HCT116 (cell line): ENCODE measurements at regions not wholly inside any gene's neighbourhood (a gene's known extent, or its start where the extent isn't known, plus 50 kb on each side); places are given as distances from the start of the nearest gene placed in this dataset.

ENCODE experiments used
- EZH2 ChIP-seq: fragments of 200-600 bp; sonication (generic); IDR thresholded peaks from 2 replicates; pipeline ENCODE4 v1.6.1; 2017; ENCODE audit warnings: antibody characterized with exemption, mixed run types
- EZH2phosphoT487 ChIP-seq: fragments of 200-600 bp; IDR thresholded peaks from 2 replicates; pipeline ENCODE4 v1.6.1; 2018; ENCODE audit warnings: antibody characterized with exemption, borderline replicate concordance
- FOSL1 ChIP-seq: IDR thresholded peaks from 2 replicates; pipeline ENCODE4 v1.6.1; 2012; ENCODE audit warnings: low read depth
- POLR2A ChIP-seq: IDR thresholded peaks from 2 replicates; pipeline ENCODE4 v1.7.0; 2011; ENCODE audit warnings: borderline replicate concordance; ENCODE audit not compliant: insufficient read depth, insufficient read length; ENCODE audit errors: extremely low read depth
- POLR2AphosphoS5 ChIP-seq: IDR thresholded peaks from 2 replicates; pipeline ENCODE4 v1.6.1; 2011; ENCODE audit warnings: mild to moderate bottlenecking, low read depth, low read length, moderate library complexity
- RAD21 ChIP-seq: IDR thresholded peaks from 2 replicates; pipeline ENCODE4 v1.6.1; 2012; ENCODE audit warnings: low read depth, mild to moderate bottlenecking
- SP1 ChIP-seq: IDR thresholded peaks from 2 replicates; pipeline ENCODE4 v1.6.1; 2012; ENCODE audit warnings: low read depth
- ZNF274 ChIP-seq: fragments of 200-500 bp; sonication (Bioruptor generic); IDR thresholded peaks from 2 replicates; pipeline ENCODE4 v1.6.1; 2014; ENCODE audit warnings: mild to moderate bottlenecking, low read depth, low read length, inconsistent platforms
- TF ChIP-seq, protein P1 (sequence below), 3 experiments: fragments of 200-600 bp in 1 of 3; sonication (generic) in 1 of 3; IDR thresholded peaks in 2 of 3; conservative IDR thresholded peaks in 1 of 3; 2 replicates each; pipeline ENCODE4 v1.5.1; 2012 to 2017; ENCODE audit warnings: low read depth in 2 of 3, low read length in 2 of 3, antibody characterized with exemption in 1 of 3, borderline replicate concordance in 1 of 3, control low read depth in 1 of 3, mild to moderate bottlenecking in 1 of 3, mixed read lengths in 1 of 3, mixed run types in 1 of 3, moderate library complexity in 1 of 3; ENCODE audit not compliant: insufficient read depth in 1 of 3
- TF ChIP-seq, protein P2 (sequence below): IDR thresholded peaks from 2 replicates; pipeline ENCODE4 v1.6.1; 2012
- TF ChIP-seq, protein P3 (sequence below): IDR thresholded peaks from 2 replicates; pipeline ENCODE4 v1.6.1; 2012; ENCODE audit warnings: low read depth

DNA sequence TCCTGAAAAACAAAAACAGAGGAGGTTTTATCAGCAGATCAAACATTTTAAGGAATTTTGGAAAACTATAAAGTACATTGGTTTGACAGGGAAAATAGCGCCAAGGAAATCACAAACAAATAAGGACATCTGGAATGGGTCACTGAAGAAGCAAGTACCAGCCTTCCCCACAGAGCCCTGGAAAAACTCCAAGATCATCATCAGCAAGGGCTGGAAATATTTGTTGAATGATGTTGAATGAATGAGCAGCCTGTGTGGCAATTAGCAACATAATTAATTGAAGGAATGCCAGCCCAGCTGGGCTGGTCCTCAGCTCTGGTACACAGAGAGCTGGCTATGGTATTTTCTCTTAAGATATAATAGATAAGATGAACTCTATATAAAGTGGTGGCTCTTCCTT is 290.4 kb downstream of the HS3ST3A1 start:
- TF ChIP-seq, protein P1, sequence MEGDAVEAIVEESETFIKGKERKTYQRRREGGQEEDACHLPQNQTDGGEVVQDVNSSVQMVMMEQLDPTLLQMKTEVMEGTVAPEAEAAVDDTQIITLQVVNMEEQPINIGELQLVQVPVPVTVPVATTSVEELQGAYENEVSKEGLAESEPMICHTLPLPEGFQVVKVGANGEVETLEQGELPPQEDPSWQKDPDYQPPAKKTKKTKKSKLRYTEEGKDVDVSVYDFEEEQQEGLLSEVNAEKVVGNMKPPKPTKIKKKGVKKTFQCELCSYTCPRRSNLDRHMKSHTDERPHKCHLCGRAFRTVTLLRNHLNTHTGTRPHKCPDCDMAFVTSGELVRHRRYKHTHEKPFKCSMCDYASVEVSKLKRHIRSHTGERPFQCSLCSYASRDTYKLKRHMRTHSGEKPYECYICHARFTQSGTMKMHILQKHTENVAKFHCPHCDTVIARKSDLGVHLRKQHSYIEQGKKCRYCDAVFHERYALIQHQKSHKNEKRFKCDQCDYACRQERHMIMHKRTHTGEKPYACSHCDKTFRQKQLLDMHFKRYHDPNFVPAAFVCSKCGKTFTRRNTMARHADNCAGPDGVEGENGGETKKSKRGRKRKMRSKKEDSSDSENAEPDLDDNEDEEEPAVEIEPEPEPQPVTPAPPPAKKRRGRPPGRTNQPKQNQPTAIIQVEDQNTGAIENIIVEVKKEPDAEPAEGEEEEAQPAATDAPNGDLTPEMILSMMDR (IDR thresholded peaks at IDR 0.05 in 2 of 3, conservative IDR thresholded peaks at IDR 0.05 in 1 of 3; ENCODE audit: borderline replicate concordance in 1 of 3, insufficient read depth in 1 of 3, low read depth in 2 of 3, low read length in 2 of 3) = no peak
- TF ChIP-seq POLR2A = no peak
- no peak for TF ChIP-seq RAD21
- no peak for TF ChIP-seq EZH2
- TF ChIP-seq SP1 = no peak
- TF ChIP-seq POLR2AphosphoS5 = no peak
- TF ChIP-seq EZH2phosphoT487 = no peak
- TF ChIP-seq FOSL1 = no peak
- TF ChIP-seq, protein P2, sequence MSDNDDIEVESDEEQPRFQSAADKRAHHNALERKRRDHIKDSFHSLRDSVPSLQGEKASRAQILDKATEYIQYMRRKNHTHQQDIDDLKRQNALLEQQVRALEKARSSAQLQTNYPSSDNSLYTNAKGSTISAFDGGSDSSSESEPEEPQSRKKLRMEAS = no peak
- TF ChIP-seq, protein P3, sequence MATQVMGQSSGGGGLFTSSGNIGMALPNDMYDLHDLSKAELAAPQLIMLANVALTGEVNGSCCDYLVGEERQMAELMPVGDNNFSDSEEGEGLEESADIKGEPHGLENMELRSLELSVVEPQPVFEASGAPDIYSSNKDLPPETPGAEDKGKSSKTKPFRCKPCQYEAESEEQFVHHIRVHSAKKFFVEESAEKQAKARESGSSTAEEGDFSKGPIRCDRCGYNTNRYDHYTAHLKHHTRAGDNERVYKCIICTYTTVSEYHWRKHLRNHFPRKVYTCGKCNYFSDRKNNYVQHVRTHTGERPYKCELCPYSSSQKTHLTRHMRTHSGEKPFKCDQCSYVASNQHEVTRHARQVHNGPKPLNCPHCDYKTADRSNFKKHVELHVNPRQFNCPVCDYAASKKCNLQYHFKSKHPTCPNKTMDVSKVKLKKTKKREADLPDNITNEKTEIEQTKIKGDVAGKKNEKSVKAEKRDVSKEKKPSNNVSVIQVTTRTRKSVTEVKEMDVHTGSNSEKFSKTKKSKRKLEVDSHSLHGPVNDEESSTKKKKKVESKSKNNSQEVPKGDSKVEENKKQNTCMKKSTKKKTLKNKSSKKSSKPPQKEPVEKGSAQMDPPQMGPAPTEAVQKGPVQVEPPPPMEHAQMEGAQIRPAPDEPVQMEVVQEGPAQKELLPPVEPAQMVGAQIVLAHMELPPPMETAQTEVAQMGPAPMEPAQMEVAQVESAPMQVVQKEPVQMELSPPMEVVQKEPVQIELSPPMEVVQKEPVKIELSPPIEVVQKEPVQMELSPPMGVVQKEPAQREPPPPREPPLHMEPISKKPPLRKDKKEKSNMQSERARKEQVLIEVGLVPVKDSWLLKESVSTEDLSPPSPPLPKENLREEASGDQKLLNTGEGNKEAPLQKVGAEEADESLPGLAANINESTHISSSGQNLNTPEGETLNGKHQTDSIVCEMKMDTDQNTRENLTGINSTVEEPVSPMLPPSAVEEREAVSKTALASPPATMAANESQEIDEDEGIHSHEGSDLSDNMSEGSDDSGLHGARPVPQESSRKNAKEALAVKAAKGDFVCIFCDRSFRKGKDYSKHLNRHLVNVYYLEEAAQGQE = no peak
- no peak for TF ChIP-seq ZNF274
